ENCODE measurements at regions not wholly inside any gene's neighbourhood (a gene's known extent, or its start where the extent isn't known, plus 50 kb on each side); places are given as distances from the start of the nearest gene placed in this dataset.

GRCh38 chrX:96474029-96474740 is 210.5 kb upstream of the DIAPH2 start:
- TF ChIP-seq EP300 (IDR thresholded peaks at IDR 0.05; ENCODE audit: low read depth) (no peak), POLR2AphosphoS5 (IDR thresholded peaks at IDR 0.05) (no peak), CTCF (IDR thresholded peaks at IDR 0.05) (no peak)

Data from transverse colon (tissue), 4 donors.